ENCODE measurements at regions not wholly inside any gene's neighbourhood (a gene's known extent, or its start where the extent isn't known, plus 50 kb on each side); places are given as distances from the start of the nearest gene placed in this dataset.
A peak's percentile ranks its signal among the peaks of the same experiment; 100 is the strongest.

DNA sequence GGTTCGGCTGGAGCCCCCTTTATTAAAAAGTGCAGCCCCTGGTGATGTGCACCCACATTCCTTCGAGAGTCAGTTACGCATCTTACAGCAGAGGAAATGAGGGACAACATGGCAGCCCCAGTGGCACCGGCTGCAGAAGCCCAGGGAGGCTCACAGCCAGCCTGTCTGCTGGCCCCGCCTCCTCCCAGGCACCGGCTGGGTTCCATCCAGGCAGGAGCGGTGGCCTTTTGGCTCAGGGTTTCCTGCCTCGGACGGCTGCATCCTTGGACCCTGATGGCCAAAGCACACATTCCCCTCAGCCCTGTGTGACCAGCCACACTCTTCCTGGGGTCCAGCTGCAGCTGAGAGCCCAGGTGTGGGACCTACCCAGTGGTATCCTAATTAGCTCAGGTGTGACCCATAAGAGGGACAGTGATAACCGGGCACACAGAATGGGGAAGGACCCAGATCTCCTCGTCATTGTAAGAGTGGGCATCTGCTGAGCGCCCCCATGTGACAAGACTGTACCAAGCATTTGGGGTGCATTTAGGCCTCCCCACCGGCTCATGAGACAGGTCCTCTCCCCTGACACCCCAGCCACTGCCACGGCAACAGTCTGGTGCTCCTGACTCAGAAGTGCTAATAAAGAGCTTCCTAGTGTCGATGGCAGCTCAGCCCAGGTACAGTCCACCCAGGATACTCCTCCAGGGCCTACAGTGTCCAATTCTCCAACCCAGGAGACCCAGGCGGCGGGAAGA, 63.3 kb upstream of the CHST15 start:
- no peak for TF ChIP-seq POLR2A (IDR thresholded peaks at IDR 0.05)
- TF ChIP-seq, protein P1, sequence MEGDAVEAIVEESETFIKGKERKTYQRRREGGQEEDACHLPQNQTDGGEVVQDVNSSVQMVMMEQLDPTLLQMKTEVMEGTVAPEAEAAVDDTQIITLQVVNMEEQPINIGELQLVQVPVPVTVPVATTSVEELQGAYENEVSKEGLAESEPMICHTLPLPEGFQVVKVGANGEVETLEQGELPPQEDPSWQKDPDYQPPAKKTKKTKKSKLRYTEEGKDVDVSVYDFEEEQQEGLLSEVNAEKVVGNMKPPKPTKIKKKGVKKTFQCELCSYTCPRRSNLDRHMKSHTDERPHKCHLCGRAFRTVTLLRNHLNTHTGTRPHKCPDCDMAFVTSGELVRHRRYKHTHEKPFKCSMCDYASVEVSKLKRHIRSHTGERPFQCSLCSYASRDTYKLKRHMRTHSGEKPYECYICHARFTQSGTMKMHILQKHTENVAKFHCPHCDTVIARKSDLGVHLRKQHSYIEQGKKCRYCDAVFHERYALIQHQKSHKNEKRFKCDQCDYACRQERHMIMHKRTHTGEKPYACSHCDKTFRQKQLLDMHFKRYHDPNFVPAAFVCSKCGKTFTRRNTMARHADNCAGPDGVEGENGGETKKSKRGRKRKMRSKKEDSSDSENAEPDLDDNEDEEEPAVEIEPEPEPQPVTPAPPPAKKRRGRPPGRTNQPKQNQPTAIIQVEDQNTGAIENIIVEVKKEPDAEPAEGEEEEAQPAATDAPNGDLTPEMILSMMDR (IDR thresholded peaks at IDR 0.05), result peak in 1 of 6 experiments; percentile 22
- Histone ChIP-seq H3K36me3 (no peaks in the 10 kb centered on the region), H3K9me3 (no peaks in the 10 kb centered on the region), H3K27ac (no peak overlapping the region), H3K4me1 (peaks cover 0 to 37% (median 16%) of the 10 kb centered on the region in 4 donors), H3K27me3 (no peaks in the 10 kb centered on the region), H3K4me3 (no peak overlapping the region)
- DNase-seq, result peak in 2 of 3 donors; percentile 58 to 64

DNA sequence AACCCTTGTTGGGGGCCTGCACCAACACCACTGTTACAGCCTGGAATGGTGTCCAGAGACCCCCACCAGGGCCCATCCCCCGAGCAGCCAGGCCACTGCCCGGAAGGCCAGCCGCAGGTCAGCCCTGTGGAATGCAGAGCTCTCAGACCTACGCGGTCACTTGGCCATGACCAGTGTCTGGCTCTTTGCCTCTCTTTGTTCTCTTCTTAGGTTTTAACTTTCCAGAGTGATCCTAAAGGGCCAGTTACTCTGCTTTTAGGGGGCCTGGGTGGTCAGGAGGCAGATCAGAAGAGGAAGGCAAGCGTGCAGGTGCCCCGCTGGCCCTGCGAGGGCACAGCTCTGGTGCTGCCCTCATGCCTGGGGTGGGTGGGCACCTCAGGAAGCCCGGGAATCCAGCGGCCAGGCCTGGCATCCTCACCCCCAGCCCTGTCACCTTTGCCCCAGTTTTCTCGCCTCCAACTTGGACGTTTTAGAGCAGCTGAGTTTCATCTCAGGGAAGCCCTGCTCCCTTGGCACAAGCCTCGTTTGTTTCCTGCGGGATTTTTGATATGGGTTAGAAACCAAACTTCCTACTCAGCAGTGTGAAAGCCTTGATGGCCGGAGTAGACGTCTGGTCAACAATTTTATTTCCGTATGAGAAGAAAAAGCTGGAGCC, 62.5 kb upstream of the CHST15 start:
- Histone ChIP-seq H3K27me3 (no peaks in the 10 kb centered on the region), H3K4me3 (no peak overlapping the region), H3K4me1 (peaks cover 0 to 37% (median 16%) of the 10 kb centered on the region in 4 donors), H3K36me3 (no peaks in the 10 kb centered on the region), H3K9me3 (no peaks in the 10 kb centered on the region), H3K27ac (peak overlapping the region in 2 of 4 donors; percentile 33 to 56)
- TF ChIP-seq POLR2A (IDR thresholded peaks at IDR 0.05), result no peak
- TF ChIP-seq, protein P1 (IDR thresholded peaks at IDR 0.05), result no peak
- DNase-seq, result peak in 1 of 3 donors; percentile 36

DNA sequence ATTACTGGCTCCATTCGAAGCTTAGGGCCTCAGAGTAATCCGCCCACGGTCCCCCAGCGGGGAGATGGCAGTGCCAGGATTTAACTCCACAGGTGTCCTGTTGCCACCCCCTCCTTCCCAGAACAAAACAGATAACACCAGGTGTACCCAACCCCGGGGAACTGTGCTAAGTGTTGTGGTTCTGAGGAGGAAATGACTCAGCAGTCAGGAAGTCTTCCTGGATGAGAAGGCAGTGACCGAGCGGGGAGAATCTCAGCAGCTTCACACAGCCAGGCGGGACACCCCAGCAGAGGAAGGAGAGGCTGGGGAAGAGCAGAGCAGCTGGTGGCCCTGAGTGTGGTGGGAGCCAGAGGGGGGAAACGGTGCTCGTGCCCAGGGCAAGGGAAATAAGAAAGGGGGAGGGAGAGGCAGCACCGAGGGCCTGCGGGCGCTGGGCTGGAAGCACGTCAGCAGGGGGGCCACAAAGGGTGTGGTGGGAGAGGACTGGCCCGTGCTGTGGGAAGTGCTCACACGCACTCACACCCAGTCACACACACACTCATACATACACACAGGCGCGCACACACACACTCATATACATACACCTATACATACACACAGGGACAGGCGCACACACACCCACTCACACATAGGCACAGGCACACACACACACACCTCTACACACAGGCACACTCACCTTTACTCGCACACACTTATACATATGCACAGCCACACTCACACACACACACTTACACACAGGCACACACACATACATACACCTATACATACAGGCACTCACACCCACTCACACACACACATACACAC, 59.8 kb upstream of the CHST15 start:
- Histone ChIP-seq H3K27me3 (no peaks in the 10 kb centered on the region), H3K36me3 (no peaks in the 10 kb centered on the region), H3K27ac (peak overlapping the region; percentile 45 to 58 (median 48)), H3K4me1 (peaks cover 0 to 37% (median 16%) of the 10 kb centered on the region in 4 donors), H3K4me3 (peak overlapping the region in 1 of 4 donors; percentile 20), H3K9me3 (no peaks in the 10 kb centered on the region)
- DNase-seq, result peak in 2 of 3 donors; percentile 62 to 79
- TF ChIP-seq POLR2A (IDR thresholded peaks at IDR 0.05), result no peak
- TF ChIP-seq, protein P1 (IDR thresholded peaks at IDR 0.05), result no peak

DNA sequence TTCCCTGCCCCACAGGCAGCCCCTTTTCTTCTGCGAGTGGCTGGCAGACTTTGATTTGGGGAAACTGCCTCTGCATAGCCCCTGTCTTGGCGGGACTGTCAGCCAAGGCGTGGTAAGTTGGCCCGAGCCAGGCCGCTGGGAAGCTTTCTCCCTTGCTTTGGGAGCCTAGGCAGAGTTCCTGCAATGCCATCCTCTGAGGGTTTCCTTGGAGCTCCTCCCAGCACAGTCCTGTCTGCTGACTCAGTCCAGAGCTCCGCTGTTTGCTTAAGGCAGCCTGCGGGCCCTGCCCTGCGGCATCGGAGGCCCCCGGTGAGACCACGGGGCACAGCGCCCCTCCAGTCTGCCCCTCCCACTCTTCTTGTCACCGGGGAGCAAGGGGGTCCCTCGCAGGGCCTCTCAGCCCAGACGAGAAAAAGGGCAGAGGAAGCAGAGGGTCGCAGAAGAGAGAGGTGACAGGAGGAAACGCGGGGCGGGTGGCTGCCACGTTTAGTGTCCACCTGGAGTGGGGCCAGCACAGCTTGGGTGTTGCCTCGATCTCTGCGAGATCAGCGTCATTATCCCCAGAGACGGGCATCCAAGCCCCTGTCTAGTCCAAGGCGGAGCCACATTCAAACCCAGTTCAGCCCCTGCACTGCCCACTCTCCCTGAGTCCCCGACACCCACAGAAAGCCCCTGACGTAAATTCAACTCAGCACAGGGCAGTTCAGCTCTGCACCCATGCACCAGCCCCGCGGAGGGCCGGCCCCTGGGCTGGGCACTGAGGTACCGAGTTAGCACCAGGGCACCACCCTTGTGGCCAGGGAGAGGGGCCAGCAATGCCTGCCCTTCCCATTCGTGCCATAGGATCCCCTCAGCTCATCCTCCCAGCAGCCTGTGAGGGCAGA, 59.0 kb upstream of the CHST15 start:
- no peaks in the 10 kb centered on the region for H3K9me3 ChIP-seq
- peak in 1 of 3 donors; percentile 66 for DNase-seq
- peak overlapping the region; percentile 45 to 58 (median 48) for H3K27ac ChIP-seq
- no peaks in the 10 kb centered on the region for H3K36me3 ChIP-seq
- no peaks in the 10 kb centered on the region for H3K27me3 ChIP-seq
- H3K4me1 ChIP-seq, result peaks cover 0 to 37% (median 16%) of the 10 kb centered on the region in 4 donors
- TF ChIP-seq, protein P1 (IDR thresholded peaks at IDR 0.05), result no peak
- TF ChIP-seq POLR2A (IDR thresholded peaks at IDR 0.05), result no peak
- H3K4me3 ChIP-seq, result peak overlapping the region in 1 of 4 donors; percentile 20

Data from Peyer's patch (tissue), 4 donors.